ENCODE measurements at regions not wholly inside any gene's neighbourhood (a gene's known extent, or its start where the extent isn't known, plus 50 kb on each side); places are given as distances from the start of the nearest gene placed in this dataset.

DNA sequence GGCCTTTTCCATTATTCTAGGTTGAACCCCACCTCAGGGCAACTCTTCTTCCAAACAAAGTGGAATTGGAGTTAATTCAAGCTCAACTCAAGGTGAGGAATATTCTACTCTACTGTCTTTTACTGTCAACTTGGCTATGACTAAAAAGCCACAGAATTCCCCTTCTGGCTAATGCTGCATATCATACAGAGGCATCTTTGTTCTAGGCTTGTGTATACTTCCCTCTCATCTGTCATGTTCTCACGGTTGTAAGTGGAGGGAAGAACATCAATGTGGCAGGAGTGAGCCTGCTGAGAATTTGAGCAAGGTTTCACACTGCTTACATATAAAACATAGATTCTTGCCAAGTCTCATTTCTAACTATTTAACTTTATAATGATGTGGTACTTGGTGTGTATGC is 921.4 kb upstream of the CNTN5 start:
- intact Hi-C loops (cut with micrococcal nuclease), result no loop called here
- H3K4me3 ChIP-seq (ENCODE audit: control extremely low read depth in 1 of 5, extremely low read depth in 1 of 5, insufficient read depth in 1 of 5, low read depth in 2 of 5, low read length in 4 of 5), result no peak overlapping the region
- TF ChIP-seq, protein P1, sequence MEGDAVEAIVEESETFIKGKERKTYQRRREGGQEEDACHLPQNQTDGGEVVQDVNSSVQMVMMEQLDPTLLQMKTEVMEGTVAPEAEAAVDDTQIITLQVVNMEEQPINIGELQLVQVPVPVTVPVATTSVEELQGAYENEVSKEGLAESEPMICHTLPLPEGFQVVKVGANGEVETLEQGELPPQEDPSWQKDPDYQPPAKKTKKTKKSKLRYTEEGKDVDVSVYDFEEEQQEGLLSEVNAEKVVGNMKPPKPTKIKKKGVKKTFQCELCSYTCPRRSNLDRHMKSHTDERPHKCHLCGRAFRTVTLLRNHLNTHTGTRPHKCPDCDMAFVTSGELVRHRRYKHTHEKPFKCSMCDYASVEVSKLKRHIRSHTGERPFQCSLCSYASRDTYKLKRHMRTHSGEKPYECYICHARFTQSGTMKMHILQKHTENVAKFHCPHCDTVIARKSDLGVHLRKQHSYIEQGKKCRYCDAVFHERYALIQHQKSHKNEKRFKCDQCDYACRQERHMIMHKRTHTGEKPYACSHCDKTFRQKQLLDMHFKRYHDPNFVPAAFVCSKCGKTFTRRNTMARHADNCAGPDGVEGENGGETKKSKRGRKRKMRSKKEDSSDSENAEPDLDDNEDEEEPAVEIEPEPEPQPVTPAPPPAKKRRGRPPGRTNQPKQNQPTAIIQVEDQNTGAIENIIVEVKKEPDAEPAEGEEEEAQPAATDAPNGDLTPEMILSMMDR (IDR thresholded peaks at IDR 0.05), result no peak
- no peak for TF ChIP-seq EZH2 (IDR thresholded peaks at IDR 0.05; ENCODE audit: borderline replicate concordance, insufficient read depth, low read depth, low read length, poor library complexity, severe bottlenecking)
- no peaks in the 10 kb centered on the region for H3K4me1 Mint-ChIP-seq
- H3K27ac Mint-ChIP-seq, result no peak overlapping the region
- ChIA-PET POLR2A (no interaction called here), CTCF (no interaction called here)
- no peaks in the 10 kb centered on the region for H3K27me3 Mint-ChIP-seq
- H3K9me3 Mint-ChIP-seq (ENCODE audit: insufficient read depth), result peaks cover 3% of the 10 kb centered on the region
- H3K4me3 Mint-ChIP-seq, result no peak overlapping the region
- H3K79me2 ChIP-seq (ENCODE audit: control insufficient read depth, insufficient read depth, low read length), result no peaks in the 10 kb centered on the region
- DNase-seq (no peak), ATAC-seq (ENCODE audit: low read depth) (no peak)
- no peak overlapping the region for H3K9ac ChIP-seq (ENCODE audit: low read length)
- no peak overlapping the region for H3K27ac ChIP-seq (ENCODE audit: low read length in 2 of 2)
- H3K27me3 ChIP-seq (replicated peaks in 1 of 4; ENCODE audit: control extremely low read depth in 1 of 4, control insufficient read depth in 3 of 4, insufficient read depth in 4 of 4, low read length in 3 of 4), result no peaks in the 10 kb centered on the region
- H3K9me3 ChIP-seq (ENCODE audit: control extremely low read depth in 1 of 3, control insufficient read depth in 2 of 3, insufficient read depth in 1 of 3, low read length in 2 of 3), result no peaks in the 10 kb centered on the region
- no peaks in the 10 kb centered on the region for H3K36me3 ChIP-seq (replicated peaks in 1 of 2; ENCODE audit: control extremely low read depth in 1 of 2, control insufficient read depth in 1 of 2, extremely low read depth in 1 of 2, insufficient read depth in 2 of 2, low read length in 1 of 2)
- H3K4me2 ChIP-seq (replicated peaks; ENCODE audit: low read depth, low read length, poor library complexity, severe bottlenecking), result no peak overlapping the region
- H4K20me1 ChIP-seq (ENCODE audit: control insufficient read depth, insufficient read depth, low read length, poor library complexity, severe bottlenecking), result no peaks in the 10 kb centered on the region
- no peaks in the 10 kb centered on the region for H3K4me1 ChIP-seq (ENCODE audit: control insufficient read depth in 2 of 2, insufficient read depth in 2 of 2, low read length in 2 of 2)
- no peak overlapping the region for H2AFZ ChIP-seq (ENCODE audit: insufficient read depth, low read depth, low read length, poor library complexity, severe bottlenecking)
- no CpG with 5 or more reads among the region's 1 CpG for WGBS (ENCODE audit: insufficient coverage)

DNA sequence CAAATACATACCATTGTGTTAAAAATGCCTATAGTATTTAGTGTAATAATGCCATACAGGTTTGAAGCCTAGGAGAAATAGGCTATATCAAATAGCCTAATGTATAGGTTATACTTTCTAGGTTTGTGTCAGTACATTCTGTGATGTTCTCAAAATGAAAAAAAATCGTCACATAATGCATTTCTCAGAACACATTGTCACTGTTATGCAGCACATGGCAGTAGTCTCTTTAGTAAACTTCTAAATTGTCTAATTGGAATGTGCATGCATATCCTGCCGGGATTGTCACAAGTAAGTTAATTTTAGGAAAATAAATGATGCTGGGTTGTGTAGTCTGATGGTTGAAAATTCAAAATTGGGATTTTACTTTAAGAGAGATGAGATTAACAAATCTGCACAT is 920.1 kb upstream of the CNTN5 start:
- H3K27me3 Mint-ChIP-seq, result no peaks in the 10 kb centered on the region
- Histone ChIP-seq H3K36me3 (replicated peaks in 1 of 2; ENCODE audit: control extremely low read depth in 1 of 2, control insufficient read depth in 1 of 2, extremely low read depth in 1 of 2, insufficient read depth in 2 of 2, low read length in 1 of 2) (no peaks in the 10 kb centered on the region), H3K9ac (ENCODE audit: low read length) (no peak overlapping the region), H3K4me1 (ENCODE audit: control insufficient read depth in 2 of 2, insufficient read depth in 2 of 2, low read length in 2 of 2) (no peaks in the 10 kb centered on the region), H3K27me3 (replicated peaks in 1 of 4; ENCODE audit: control extremely low read depth in 1 of 4, control insufficient read depth in 3 of 4, insufficient read depth in 4 of 4, low read length in 3 of 4) (no peaks in the 10 kb centered on the region), H3K4me3 (ENCODE audit: control extremely low read depth in 1 of 5, extremely low read depth in 1 of 5, insufficient read depth in 1 of 5, low read depth in 2 of 5, low read length in 4 of 5) (no peak overlapping the region), H3K79me2 (ENCODE audit: control insufficient read depth, insufficient read depth, low read length) (no peaks in the 10 kb centered on the region), H2AFZ (ENCODE audit: insufficient read depth, low read depth, low read length, poor library complexity, severe bottlenecking) (no peak overlapping the region), H3K27ac (ENCODE audit: low read length in 2 of 2) (no peak overlapping the region), H4K20me1 (ENCODE audit: control insufficient read depth, insufficient read depth, low read length, poor library complexity, severe bottlenecking) (no peaks in the 10 kb centered on the region), H3K9me3 (ENCODE audit: control extremely low read depth in 1 of 3, control insufficient read depth in 2 of 3, insufficient read depth in 1 of 3, low read length in 2 of 3) (no peaks in the 10 kb centered on the region), H3K4me2 (replicated peaks; ENCODE audit: low read depth, low read length, poor library complexity, severe bottlenecking) (no peak overlapping the region)
- TF ChIP-seq, protein P1 (IDR thresholded peaks at IDR 0.05), result no peak
- no peak for TF ChIP-seq EZH2 (IDR thresholded peaks at IDR 0.05; ENCODE audit: borderline replicate concordance, insufficient read depth, low read depth, low read length, poor library complexity, severe bottlenecking)
- no peak overlapping the region for H3K4me3 Mint-ChIP-seq
- no peaks in the 10 kb centered on the region for H3K4me1 Mint-ChIP-seq
- H3K9me3 Mint-ChIP-seq (ENCODE audit: insufficient read depth), result peaks cover 3% of the 10 kb centered on the region
- no CpG with 5 or more reads among the region's 2 CpGs for WGBS (ENCODE audit: insufficient coverage)
- ATAC-seq (ENCODE audit: low read depth) (no peak), DNase-seq (no peak)
- POLR2A ChIA-PET, result no interaction called here
- CTCF ChIA-PET, result no interaction called here
- H3K27ac Mint-ChIP-seq, result no peak overlapping the region
- intact Hi-C loops (cut with micrococcal nuclease), result no loop called here
